ENCODE measurements at regions not wholly inside any gene's neighbourhood (a gene's known extent, or its start where the extent isn't known, plus 50 kb on each side); places are given as distances from the start of the nearest gene placed in this dataset.
A peak's percentile ranks its signal among the peaks of the same experiment; 100 is the strongest.
"Not testable (repeated sequence)": the region's sequence is repeated elsewhere in the genome, so short reads cannot be mapped to it uniquely, and the experiment has no call there.

GRCh38 chr3:107201146-107201545 is 176.1 kb upstream of the CCDC54 start:
- no peaks in the 10 kb centered on the region for H3K4me1 ChIP-seq
- no peak overlapping the region for H3K27ac ChIP-seq
- no peak overlapping the region for H3K4me3 ChIP-seq
- ATAC-seq (no peak), DNase-seq (no peak), FAIRE-seq (no peak)
- intact Hi-C loops (cut with DNase I) = no loop called here
- no peaks in the 10 kb centered on the region for H3K27me3 ChIP-seq
- no peaks in the 10 kb centered on the region for H3K9me3 ChIP-seq
- WGBS, 2 donors = 66 to 68% methylated on average over 1 of the region's 1 CpG
- TF ChIP-seq CTCF (IDR thresholded peaks at IDR 0.05) = no peak
- no peaks in the 10 kb centered on the region for H3K36me3 ChIP-seq

- H3K4me1 ChIP-seq; FAIRE-seq; H3K36me3 ChIP-seq; H3K27ac ChIP-seq; H3K27me3 ChIP-seq; H3K9me3 ChIP-seq; DNase-seq; intact Hi-C loops (cut with DNase I); ATAC-seq; H3K4me3 ChIP-seq: not testable (repeated sequence)
Observed at GRCh38 chr3:107202885-107203284, 174.4 kb upstream of the CCDC54 start.

- intact Hi-C loops (cut with DNase I) = no loop called here
- Histone ChIP-seq H3K27ac (no peak overlapping the region), H3K4me3 (no peak overlapping the region), H3K4me1 (peaks cover 14 to 19% (median 16%) of the 10 kb centered on the region in 3 donors), H3K9me3 (no peaks in the 10 kb centered on the region), H3K36me3 (no peaks in the 10 kb centered on the region), H3K27me3 (no peaks in the 10 kb centered on the region)
- no peak for ATAC-seq
- no peak for DNase-seq
- FAIRE-seq = no peak
- no peak for TF ChIP-seq CTCF (IDR thresholded peaks at IDR 0.05)
Observed at GRCh38 chr3:107204121-107204520, 173.1 kb upstream of the CCDC54 start.

- no peaks in the 10 kb centered on the region for H3K27me3 ChIP-seq
- 61 to 81% methylated on average over 3 of the region's 3 CpGs for WGBS, 2 donors
- no peaks in the 10 kb centered on the region for H3K9me3 ChIP-seq
- intact Hi-C loops (cut with DNase I) = no loop called here
- H3K4me3 ChIP-seq = no peak overlapping the region
- FAIRE-seq (no peak), DNase-seq (no peak), ATAC-seq (no peak)
- H3K4me1 ChIP-seq = peaks cover 14 to 23% (median 21%) of the 10 kb centered on the region in 3 donors
- no peak for TF ChIP-seq CTCF (IDR thresholded peaks at IDR 0.05)
- H3K36me3 ChIP-seq = no peaks in the 10 kb centered on the region
- no peak overlapping the region for H3K27ac ChIP-seq
Observed at GRCh38 chr3:107205358-107205757, 171.9 kb upstream of the CCDC54 start.

- FAIRE-seq = no peak
- Histone ChIP-seq H3K4me3 (no peak overlapping the region), H3K9me3 (no peaks in the 10 kb centered on the region), H3K27me3 (no peaks in the 10 kb centered on the region), H3K27ac (no peak overlapping the region), H3K36me3 (no peaks in the 10 kb centered on the region), H3K4me1 (peaks cover 14 to 23% (median 21%) of the 10 kb centered on the region in 3 donors)
- peak in 2 of 4 donors; percentile 37 to 41 for ATAC-seq
- TF ChIP-seq CTCF (IDR thresholded peaks at IDR 0.05) = peak; percentile 10 to 31 (median 26)
- intact Hi-C loops (cut with DNase I) = no loop called here
- 32% methylated on average over 1 of the region's 1 CpG for WGBS, 2 donors
- peak in 1 of 6 donors; percentile 19 for DNase-seq
Observed at GRCh38 chr3:107206141-107206540, 171.1 kb upstream of the CCDC54 start.

- Histone ChIP-seq H3K27ac (peak overlapping the region in 1 of 4 donors; percentile 73), H3K36me3 (no peaks in the 10 kb centered on the region), H3K4me3 (no peak overlapping the region), H3K27me3 (no peaks in the 10 kb centered on the region), H3K9me3 (no peaks in the 10 kb centered on the region), H3K4me1 (peaks cover 14 to 23% (median 21%) of the 10 kb centered on the region in 3 donors)
- FAIRE-seq = no peak
- TF ChIP-seq CTCF (IDR thresholded peaks at IDR 0.05) = no peak
- intact Hi-C loops (cut with DNase I) = no loop called here
- DNase-seq = no peak
- ATAC-seq = no peak
Observed at GRCh38 chr3:107206945-107207344, 170.3 kb upstream of the CCDC54 start.

All from pancreas (tissue), 10 donors.